Vagina (tissue), 2 donors: ENCODE measurements at regions not wholly inside any gene's neighbourhood (a gene's known extent, or its start where the extent isn't known, plus 50 kb on each side); places are given as distances from the start of the nearest gene placed in this dataset.

Experiments
- CTCF ChIP-seq, 3 experiments: fragments of 450-650 bp in 2 of 3; fragments of 200-600 bp in 1 of 3; sonication (generic) in 1 of 3; IDR thresholded peaks; one replicate each; pipeline ENCODE4 v1.5.1; 2017 to 2019; ENCODE audit warnings: antibody characterized with exemption in 3 of 3, mild to moderate bottlenecking in 2 of 3, moderate library complexity in 2 of 3
- POLR2A ChIP-seq, 2 donors: fragments of 450-650 bp; IDR thresholded peaks; one replicate each; pipeline ENCODE4 v1.6.1; 2017; ENCODE audit warnings: antibody characterized with exemption in 2 of 2, mild to moderate bottlenecking in 2 of 2, moderate library complexity in 2 of 2
- POLR2AphosphoS5 ChIP-seq, 2 donors: sonication (generic); formaldehyde crosslinking; IDR thresholded peaks; one replicate each; pipeline ENCODE4 v1.9.0; 2017; ENCODE audit warnings: antibody characterized with exemption in 2 of 2, mild to moderate bottlenecking in 2 of 2, low read depth in 1 of 2; ENCODE audit not compliant: insufficient read depth in 1 of 2

- TF ChIP-seq CTCF (IDR thresholded peaks at IDR 0.05) (no peak), POLR2AphosphoS5 (IDR thresholded peaks at IDR 0.05; ENCODE audit: insufficient read depth in 1 of 2, low read depth in 1 of 2) (no peak), POLR2A (IDR thresholded peaks at IDR 0.05) (no peak)
These were observed 431.8 kb upstream of the MAN1A1 start for GRCh38 chr6:119781365-119781764.
